Central memory CD8-positive, alpha-beta T cell (primary cell): ENCODE measurements at regions not wholly inside any gene's neighbourhood (a gene's known extent, or its start where the extent isn't known, plus 50 kb on each side); places are given as distances from the start of the nearest gene placed in this dataset.

Source experiments
- ATAC-seq: fragments of 150-1000 bp; cut with Tn5 transposase; replicated peaks from 2 replicates; pipeline ENCODE4 v1.10.0; 2022; ENCODE audit warnings: mild to moderate bottlenecking, moderate FRiP score, moderate number of reproducible peaks; ENCODE audit not compliant: poor library complexity, severe bottlenecking; ENCODE audit errors: extremely low read depth
- DNase-seq, 2 donors: peaks; one replicate each; pipeline ENCODE4 v3.0.0; 2021; ENCODE audit warnings: low spot score in 2 of 2
- H3K27ac Mint-ChIP-seq: one replicate; pipeline ENCODE4 v1.8.0; 2022; ENCODE audit warnings: low read depth, mild to moderate bottlenecking, moderate library complexity, mixed read lengths
- H3K27me3 Mint-ChIP-seq: one replicate; pipeline ENCODE4 v1.8.0; 2022; ENCODE audit warnings: mixed read lengths
- H3K36me3 Mint-ChIP-seq: one replicate; pipeline ENCODE4 v1.8.0; 2022; ENCODE audit warnings: mild to moderate bottlenecking, moderate library complexity, mixed read lengths; ENCODE audit not compliant: insufficient read depth
- H3K4me1 Mint-ChIP-seq: one replicate; pipeline ENCODE4 v1.8.0; 2022; ENCODE audit warnings: mixed read lengths
- H3K4me3 Mint-ChIP-seq: one replicate; pipeline ENCODE4 v1.8.0; 2022; ENCODE audit warnings: mild to moderate bottlenecking, moderate library complexity, mixed read lengths
- H3K9me3 Mint-ChIP-seq: one replicate; pipeline ENCODE4 v1.8.0; 2022; ENCODE audit warnings: mixed read lengths

GRCh38 chr3:145780301-145780700, 380.7 kb downstream of the PLOD2 start:
- Mint-ChIP-seq H3K9me3 (peaks cover 19% of the 10 kb centered on the region), H3K36me3 (no peaks in the 10 kb centered on the region), H3K4me3 (no peak overlapping the region), H3K27me3 (no peaks in the 10 kb centered on the region), H3K4me1 (no peaks in the 10 kb centered on the region), H3K27ac (no peak overlapping the region)
- ATAC-seq (no peak), DNase-seq (no peak)

- H3K27me3 Mint-ChIP-seq, result no peaks in the 10 kb centered on the region
- no peaks in the 10 kb centered on the region for H3K36me3 Mint-ChIP-seq
- no peak for DNase-seq
- no peak overlapping the region for H3K4me3 Mint-ChIP-seq
- no peak for ATAC-seq
- no peaks in the 10 kb centered on the region for H3K4me1 Mint-ChIP-seq
- H3K9me3 Mint-ChIP-seq, result peaks cover 25% of the 10 kb centered on the region
- H3K27ac Mint-ChIP-seq, result no peak overlapping the region
Observed at GRCh38 chr3:145785668-145786067, 375.3 kb downstream of the PLOD2 start.

GRCh38 chr3:145798007-145798406, 363.0 kb downstream of the PLOD2 start:
- Mint-ChIP-seq H3K4me1 (no peaks in the 10 kb centered on the region), H3K27ac (no peak overlapping the region), H3K4me3 (no peak overlapping the region), H3K36me3 (no peaks in the 10 kb centered on the region), H3K27me3 (no peaks in the 10 kb centered on the region), H3K9me3 (peaks cover 29% of the 10 kb centered on the region)
- no peak for ATAC-seq
- DNase-seq, result no peak

- Mint-ChIP-seq H3K27ac (no peak overlapping the region), H3K4me3 (no peak overlapping the region), H3K9me3 (peaks cover 24% of the 10 kb centered on the region), H3K4me1 (no peaks in the 10 kb centered on the region), H3K36me3 (no peaks in the 10 kb centered on the region), H3K27me3 (no peaks in the 10 kb centered on the region)
- ATAC-seq (no peak), DNase-seq (no peak)
Observed at GRCh38 chr3:145798696-145799537, 362.1 kb downstream of the PLOD2 start.

GRCh38 chr3:145801696-145802095, 359.3 kb downstream of the PLOD2 start:
- no peaks in the 10 kb centered on the region for H3K36me3 Mint-ChIP-seq
- ATAC-seq, result no peak
- H3K4me3 Mint-ChIP-seq, result no peak overlapping the region
- DNase-seq, result no peak
- H3K27ac Mint-ChIP-seq, result no peak overlapping the region
- H3K4me1 Mint-ChIP-seq, result no peaks in the 10 kb centered on the region
- H3K9me3 Mint-ChIP-seq, result peaks cover 13% of the 10 kb centered on the region
- H3K27me3 Mint-ChIP-seq, result no peaks in the 10 kb centered on the region

- no peak for DNase-seq
- ATAC-seq, result no peak
Observed at GRCh38 chr3:145807990-145808389, 353.0 kb downstream of the PLOD2 start.

GRCh38 chr3:145812391-145812790, 348.6 kb downstream of the PLOD2 start:
- Mint-ChIP-seq H3K4me1 (no peaks in the 10 kb centered on the region), H3K36me3 (no peaks in the 10 kb centered on the region), H3K4me3 (no peak overlapping the region), H3K9me3 (peaks cover 25% of the 10 kb centered on the region), H3K27me3 (no peaks in the 10 kb centered on the region), H3K27ac (no peak overlapping the region)
- ATAC-seq, result no peak
- no peak for DNase-seq

More at GRCh38 chr3:145807990-145808389, 353.0 kb downstream of the PLOD2 start:
- no peak overlapping the region for H3K27ac Mint-ChIP-seq
- H3K9me3 Mint-ChIP-seq, result peaks cover 14% of the 10 kb centered on the region
- H3K4me1 Mint-ChIP-seq, result no peaks in the 10 kb centered on the region
- no peak overlapping the region for H3K4me3 Mint-ChIP-seq
- no peaks in the 10 kb centered on the region for H3K36me3 Mint-ChIP-seq
- no peaks in the 10 kb centered on the region for H3K27me3 Mint-ChIP-seq

GRCh38 chr3:145815707-145816413, 345.1 kb downstream of the PLOD2 start:
- H3K9me3 Mint-ChIP-seq, result peaks cover 15% of the 10 kb centered on the region
- ATAC-seq (no peak), DNase-seq (no peak)
- H3K27ac Mint-ChIP-seq, result no peak overlapping the region
- H3K4me1 Mint-ChIP-seq, result no peaks in the 10 kb centered on the region
- no peak overlapping the region for H3K4me3 Mint-ChIP-seq
- H3K36me3 Mint-ChIP-seq, result no peaks in the 10 kb centered on the region
- no peaks in the 10 kb centered on the region for H3K27me3 Mint-ChIP-seq

- no peak for DNase-seq
- Mint-ChIP-seq H3K4me3 (no peak overlapping the region), H3K27ac (no peak overlapping the region), H3K9me3 (peaks cover 12% of the 10 kb centered on the region), H3K36me3 (no peaks in the 10 kb centered on the region), H3K4me1 (no peaks in the 10 kb centered on the region), H3K27me3 (no peaks in the 10 kb centered on the region)
- no peak for ATAC-seq
Observed at GRCh38 chr3:145817870-145818483, 343.0 kb downstream of the PLOD2 start.

- no peak overlapping the region for H3K4me3 Mint-ChIP-seq
Observed at GRCh38 chr3:145820170-145820569, 340.8 kb downstream of the PLOD2 start.

GRCh38 chr3:145842294-145842902, 318.6 kb downstream of the PLOD2 start:
- no peak overlapping the region for H3K27ac Mint-ChIP-seq
- no peak for ATAC-seq
- H3K27me3 Mint-ChIP-seq, result no peaks in the 10 kb centered on the region
- H3K4me1 Mint-ChIP-seq, result no peaks in the 10 kb centered on the region
- H3K4me3 Mint-ChIP-seq, result no peak overlapping the region
- no peak for DNase-seq
- H3K9me3 Mint-ChIP-seq, result peaks cover 16% of the 10 kb centered on the region
- no peaks in the 10 kb centered on the region for H3K36me3 Mint-ChIP-seq

More at GRCh38 chr3:145820170-145820569, 340.8 kb downstream of the PLOD2 start:
- H3K9me3 Mint-ChIP-seq, result peaks cover 15% of the 10 kb centered on the region
- H3K36me3 Mint-ChIP-seq, result no peaks in the 10 kb centered on the region
- no peaks in the 10 kb centered on the region for H3K4me1 Mint-ChIP-seq
- DNase-seq (no peak), ATAC-seq (no peak)
- H3K27ac Mint-ChIP-seq, result no peak overlapping the region
- H3K27me3 Mint-ChIP-seq, result no peaks in the 10 kb centered on the region

GRCh38 chr3:145843561-145843960, 317.4 kb downstream of the PLOD2 start:
- no peak for DNase-seq
- Mint-ChIP-seq H3K36me3 (no peaks in the 10 kb centered on the region), H3K27ac (no peak overlapping the region), H3K9me3 (peaks cover 16% of the 10 kb centered on the region), H3K4me3 (no peak overlapping the region), H3K4me1 (no peaks in the 10 kb centered on the region), H3K27me3 (no peaks in the 10 kb centered on the region)
- no peak for ATAC-seq
